Suprapubic skin (tissue), 4 donors: ENCODE measurements at regions not wholly inside any gene's neighbourhood (a gene's known extent, or its start where the extent isn't known, plus 50 kb on each side); places are given as distances from the start of the nearest gene placed in this dataset.

Experiments used
- DNase-seq, 2 donors: peaks; one replicate each; pipeline ENCODE4 v3.0.0-alpha.2; 2019; ENCODE audit warnings: low spot score in 2 of 2
- H3K27ac ChIP-seq: fragments of 200-600 bp; sonication (generic); one replicate; pipeline ENCODE4 v1.5.1; 2019
- H3K27me3 ChIP-seq: fragments of 200-600 bp; sonication (generic); one replicate; pipeline ENCODE4 v1.5.1; 2019
- H3K36me3 ChIP-seq: fragments of 200-600 bp; sonication (generic); one replicate; pipeline ENCODE4 v1.5.1; 2019
- H3K4me1 ChIP-seq: fragments of 200-600 bp; sonication (generic); one replicate; pipeline ENCODE4 v1.5.1; 2019
- H3K4me3 ChIP-seq: fragments of 200-600 bp; sonication (generic); one replicate; pipeline ENCODE4 v1.5.1; 2019; ENCODE audit warnings: mild to moderate bottlenecking
- H3K9me3 ChIP-seq: fragments of 200-600 bp; sonication (generic); one replicate; pipeline ENCODE4 v1.5.1; 2019
- CTCF ChIP-seq, 2 donors: fragments of 200-600 bp in 1 of 2; fragments of 450-650 bp in 1 of 2; sonication (generic) in 1 of 2; IDR thresholded peaks; one replicate each; pipeline ENCODE4 v1.5.1; 2016 to 2019; ENCODE audit warnings: antibody characterized with exemption in 2 of 2, mild to moderate bottlenecking in 1 of 2, moderate library complexity in 1 of 2
- EP300 ChIP-seq: sonication (generic); formaldehyde crosslinking; IDR thresholded peaks from one replicate; pipeline ENCODE4 v1.6.1; 2017; ENCODE audit warnings: antibody characterized with exemption
- POLR2A ChIP-seq, 2 donors: fragments of 450-650 bp; IDR thresholded peaks; one replicate each; pipeline ENCODE4 v1.6.1; 2017; ENCODE audit warnings: antibody characterized with exemption in 2 of 2, mild to moderate bottlenecking in 2 of 2, moderate library complexity in 2 of 2
- POLR2AphosphoS5 ChIP-seq, 3 donors: sonication (generic); formaldehyde crosslinking; IDR thresholded peaks; one replicate each; pipeline ENCODE4 v1.6.1; 2017; ENCODE audit warnings: antibody characterized with exemption in 3 of 3
- WGBS: methylation state at CpG from one replicate; pipeline ENCODE4 v1.1.5; 2018; 5-methylcytosine and 5-hydroxymethylcytosine counted together

DNA sequence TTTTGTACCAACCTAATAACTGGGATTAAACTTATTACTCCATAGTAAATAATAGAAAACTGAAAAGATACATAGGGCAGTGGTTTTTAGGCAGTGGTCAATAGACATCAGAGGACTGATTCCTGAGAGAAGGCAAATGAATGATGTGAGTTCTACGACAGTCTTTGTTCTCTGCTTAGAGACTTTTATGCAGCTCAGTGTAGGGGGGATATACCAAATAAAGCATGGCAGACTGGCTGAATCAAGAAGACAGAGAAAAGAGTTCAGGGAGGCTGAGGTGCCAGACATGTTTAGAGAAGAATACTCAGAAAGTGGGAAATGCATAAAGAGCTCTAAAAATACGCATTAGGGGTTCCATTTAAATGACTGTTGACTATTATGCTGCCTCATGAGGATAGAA, 320.8 kb upstream of the FAR2 start:
- Histone ChIP-seq H3K4me3 (no peak overlapping the region), H3K27me3 (no peaks in the 10 kb centered on the region), H3K27ac (no peak overlapping the region), H3K36me3 (no peaks in the 10 kb centered on the region), H3K9me3 (no peaks in the 10 kb centered on the region), H3K4me1 (no peaks in the 10 kb centered on the region)
- no peak for DNase-seq
- WGBS: 94% methylated on average over 2 of the region's 2 CpGs
- TF ChIP-seq POLR2AphosphoS5 (IDR thresholded peaks at IDR 0.05) (no peak), CTCF (IDR thresholded peaks at IDR 0.05) (no peak), EP300 (no peak), POLR2A (IDR thresholded peaks at IDR 0.05) (no peak)

DNA sequence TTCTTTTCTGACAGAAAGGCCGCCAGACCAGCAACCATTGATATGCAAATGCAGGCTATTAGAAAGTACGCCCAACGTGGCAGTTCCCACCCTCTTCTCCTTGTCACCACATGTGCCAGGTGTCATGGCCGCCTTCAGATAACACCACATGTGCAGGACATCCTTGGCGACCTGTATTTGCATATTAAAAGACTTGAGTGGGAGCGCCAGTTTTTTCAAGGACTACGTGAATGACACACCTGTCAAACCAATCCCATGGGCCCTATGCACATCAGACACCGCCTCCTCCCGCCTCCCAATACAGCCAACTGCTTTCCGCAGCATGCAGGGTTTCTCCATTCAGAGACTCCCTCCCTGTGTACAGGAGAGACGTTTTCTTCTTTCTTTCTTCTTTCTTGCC, 318.6 kb upstream of the FAR2 start:
- no peak for DNase-seq
- Histone ChIP-seq H3K9me3 (no peaks in the 10 kb centered on the region), H3K4me3 (no peak overlapping the region), H3K27me3 (no peaks in the 10 kb centered on the region), H3K4me1 (no peaks in the 10 kb centered on the region), H3K27ac (no peak overlapping the region), H3K36me3 (no peaks in the 10 kb centered on the region)
- 88% methylated on average over 11 of the region's 11 CpGs for WGBS
- TF ChIP-seq POLR2AphosphoS5 (IDR thresholded peaks at IDR 0.05): no peak

- no peaks in the 10 kb centered on the region for H3K36me3 ChIP-seq
- no peak for TF ChIP-seq EP300
- TF ChIP-seq POLR2A (IDR thresholded peaks at IDR 0.05): no peak
- TF ChIP-seq CTCF (IDR thresholded peaks at IDR 0.05): no peak
- no peak for TF ChIP-seq POLR2AphosphoS5 (IDR thresholded peaks at IDR 0.05)
- H3K27me3 ChIP-seq: no peaks in the 10 kb centered on the region
- H3K4me1 ChIP-seq: no peaks in the 10 kb centered on the region
- no peak overlapping the region for H3K27ac ChIP-seq
- DNase-seq: no peak
- H3K9me3 ChIP-seq: no peaks in the 10 kb centered on the region
- 55% methylated on average over 2 of the region's 2 CpGs for WGBS
- H3K4me3 ChIP-seq: no peak overlapping the region
Observed at GRCh38 chr12:28844718-28845117, 304.4 kb upstream of the FAR2 start.

DNA sequence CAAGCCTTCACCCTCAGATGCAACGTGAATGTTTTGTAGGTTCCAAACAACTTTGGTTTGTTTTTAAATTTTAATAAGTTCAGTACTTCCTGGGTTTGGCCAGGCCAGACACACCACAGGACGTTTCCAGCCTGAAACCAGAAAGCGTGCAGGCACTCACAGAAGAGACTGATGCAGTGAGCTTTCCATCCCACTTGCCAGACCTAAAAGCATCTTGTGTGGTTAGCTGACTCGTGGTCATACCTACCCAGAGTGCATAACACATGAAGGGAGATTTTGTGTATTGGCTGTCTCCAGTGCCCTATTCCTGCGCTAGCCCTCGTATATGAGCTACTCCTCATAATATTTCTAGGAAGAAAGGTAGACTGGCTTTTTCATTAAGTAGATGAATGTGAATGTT, 297.3 kb upstream of the FAR2 start:
- no peak for TF ChIP-seq EP300
- TF ChIP-seq POLR2A (IDR thresholded peaks at IDR 0.05): no peak
- no peak for TF ChIP-seq CTCF (IDR thresholded peaks at IDR 0.05)
- TF ChIP-seq POLR2AphosphoS5 (IDR thresholded peaks at IDR 0.05): no peak
- WGBS: 83% methylated on average over 6 of the region's 6 CpGs
- no peaks in the 10 kb centered on the region for H3K27me3 ChIP-seq
- H3K4me1 ChIP-seq: no peaks in the 10 kb centered on the region
- H3K9me3 ChIP-seq: no peaks in the 10 kb centered on the region
- H3K4me3 ChIP-seq: no peak overlapping the region
- DNase-seq: no peak
- H3K27ac ChIP-seq: no peak overlapping the region
- H3K36me3 ChIP-seq: no peaks in the 10 kb centered on the region

DNA sequence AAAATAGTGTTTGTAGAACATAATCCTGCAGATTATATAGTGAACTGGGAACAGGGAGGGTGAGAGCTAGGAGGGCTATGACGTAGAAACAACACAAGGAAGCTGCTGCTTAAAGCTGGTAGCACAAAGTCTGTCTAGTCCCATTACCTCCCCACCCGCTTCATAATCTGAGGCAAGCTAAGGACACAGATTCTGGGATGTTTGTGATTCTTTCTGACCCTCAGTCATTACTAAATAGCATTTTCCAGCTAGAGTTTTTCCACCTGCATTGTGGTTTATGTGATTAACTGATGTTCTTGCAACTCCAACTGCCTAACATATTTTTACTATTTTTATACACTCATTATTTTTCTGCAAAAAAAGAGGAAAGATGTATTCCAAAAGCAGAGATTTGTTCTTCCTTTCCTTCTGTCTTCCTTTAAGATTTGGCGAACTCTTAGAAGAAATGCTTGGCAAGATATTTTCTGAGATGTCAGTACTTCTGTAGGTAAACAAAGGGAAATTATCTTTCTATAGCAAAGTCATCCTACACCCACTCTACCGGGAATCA, 293.2 kb upstream of the FAR2 start:
- DNase-seq: no peak
- H3K4me1 ChIP-seq: no peaks in the 10 kb centered on the region
- H3K9me3 ChIP-seq: no peaks in the 10 kb centered on the region
- no peak overlapping the region for H3K4me3 ChIP-seq
- H3K27me3 ChIP-seq: no peaks in the 10 kb centered on the region
- no peaks in the 10 kb centered on the region for H3K36me3 ChIP-seq
- TF ChIP-seq POLR2A (IDR thresholded peaks at IDR 0.05) (no peak), POLR2AphosphoS5 (IDR thresholded peaks at IDR 0.05) (no peak), CTCF (IDR thresholded peaks at IDR 0.05) (no peak), EP300 (no peak)
- H3K27ac ChIP-seq: no peak overlapping the region
- 73% methylated on average over 4 of the region's 4 CpGs for WGBS

GRCh38 chr12:28857369-28857768, 291.7 kb upstream of the FAR2 start:
- H3K27me3 ChIP-seq: no peaks in the 10 kb centered on the region
- DNase-seq: no peak
- no peaks in the 10 kb centered on the region for H3K36me3 ChIP-seq
- no peaks in the 10 kb centered on the region for H3K4me1 ChIP-seq
- H3K27ac ChIP-seq: no peak overlapping the region
- no peaks in the 10 kb centered on the region for H3K9me3 ChIP-seq
- no peak for TF ChIP-seq EP300
- TF ChIP-seq CTCF (IDR thresholded peaks at IDR 0.05): no peak
- no peak for TF ChIP-seq POLR2AphosphoS5 (IDR thresholded peaks at IDR 0.05)
- H3K4me3 ChIP-seq: no peak overlapping the region
